Nephron (organoid): ENCODE measurements at regions not wholly inside any gene's neighbourhood (a gene's known extent, or its start where the extent isn't known, plus 50 kb on each side); places are given as distances from the start of the nearest gene placed in this dataset.
"Not testable (repeated sequence)": the region's sequence is repeated elsewhere in the genome, so short reads cannot be mapped to it uniquely, and the experiment has no call there.

ENCODE experiments used
- H3K27ac Mint-ChIP-seq, 3 experiments: 2 replicates each; pipeline ENCODE4 v1.8.0; 2020; ENCODE audit warnings: mixed read lengths in 3 of 3, mild to moderate bottlenecking in 2 of 3, moderate library complexity in 1 of 3
- H3K27me3 Mint-ChIP-seq: 2 replicates; pipeline ENCODE4 v1.8.0; 2021; ENCODE audit warnings: low read depth, mild to moderate bottlenecking, moderate library complexity, mixed read lengths
- H3K36me3 Mint-ChIP-seq: 2 replicates; pipeline ENCODE4 v1.8.0; 2020; ENCODE audit warnings: low read depth, mixed read lengths
- H3K4me1 Mint-ChIP-seq: 2 replicates; pipeline ENCODE4 v1.8.0; 2020; ENCODE audit warnings: mixed read lengths
- H3K4me3 Mint-ChIP-seq, 3 experiments: 2 replicates each; pipeline ENCODE4 v1.8.0; 2020; ENCODE audit warnings: mild to moderate bottlenecking in 3 of 3, mixed read lengths in 3 of 3, moderate library complexity in 2 of 3
- H3K9me3 Mint-ChIP-seq: 2 replicates; pipeline ENCODE4 v1.8.0; 2020; ENCODE audit warnings: mixed read lengths
- CTCF ChIP-seq, 3 experiments: fragments of 200-600 bp; sonication (generic); IDR thresholded peaks; one replicate each; pipeline ENCODE4 v1.5.0; 2021; ENCODE audit warnings: antibody characterized with exemption in 3 of 3; ENCODE audit not compliant: unreplicated experiment in 3 of 3

- no peaks in the 10 kb centered on the region for H3K4me1 Mint-ChIP-seq
- H3K36me3 Mint-ChIP-seq, result no peaks in the 10 kb centered on the region
- H3K27ac Mint-ChIP-seq, result no peak overlapping the region
- no peaks in the 10 kb centered on the region for H3K27me3 Mint-ChIP-seq
- no peak overlapping the region for H3K4me3 Mint-ChIP-seq
- TF ChIP-seq CTCF (IDR thresholded peaks at IDR 0.05; ENCODE audit: unreplicated experiment in 3 of 3), result no peak
- peaks cover 60% of the 10 kb centered on the region for H3K9me3 Mint-ChIP-seq
Measured at GRCh38 chr14:106179761-106180160, 653.4 kb downstream of the TMEM121 start.

GRCh38 chr14:106184771-106185170, 658.4 kb downstream of the TMEM121 start:
- H3K27me3 Mint-ChIP-seq, H3K4me1 Mint-ChIP-seq, H3K36me3 Mint-ChIP-seq, H3K27ac Mint-ChIP-seq, H3K4me3 Mint-ChIP-seq: not testable (repeated sequence)
- H3K9me3 Mint-ChIP-seq, result peaks cover 63% of the 10 kb centered on the region

GRCh38 chr14:106185174-106185836, 658.9 kb downstream of the TMEM121 start:
- not testable (repeated sequence) for H3K27me3 Mint-ChIP-seq, H3K36me3 Mint-ChIP-seq, H3K27ac Mint-ChIP-seq, H3K4me3 Mint-ChIP-seq, H3K4me1 Mint-ChIP-seq
- H3K9me3 Mint-ChIP-seq, result peaks cover 62% of the 10 kb centered on the region

- TF ChIP-seq CTCF (IDR thresholded peaks at IDR 0.05; ENCODE audit: unreplicated experiment in 3 of 3), result no peak
- H3K27me3 Mint-ChIP-seq, result no peaks in the 10 kb centered on the region
Measured at GRCh38 chr14:106185837-106186233, 659.5 kb downstream of the TMEM121 start.

GRCh38 chr14:106187216-106187615, 660.8 kb downstream of the TMEM121 start:
- no peaks in the 10 kb centered on the region for H3K27me3 Mint-ChIP-seq
- TF ChIP-seq CTCF (IDR thresholded peaks at IDR 0.05; ENCODE audit: unreplicated experiment in 3 of 3), result no peak
- no peaks in the 10 kb centered on the region for H3K36me3 Mint-ChIP-seq

More at GRCh38 chr14:106185837-106186233, 659.5 kb downstream of the TMEM121 start:
- H3K36me3 Mint-ChIP-seq, result no peaks in the 10 kb centered on the region
- H3K9me3 Mint-ChIP-seq, result peaks cover 58% of the 10 kb centered on the region
- H3K4me1 Mint-ChIP-seq, result no peaks in the 10 kb centered on the region
- H3K4me3 Mint-ChIP-seq, result no peak overlapping the region
- no peak overlapping the region for H3K27ac Mint-ChIP-seq

GRCh38 chr14:106192701-106193100, 666.3 kb downstream of the TMEM121 start:
- H3K36me3 Mint-ChIP-seq, H3K27me3 Mint-ChIP-seq, H3K4me1 Mint-ChIP-seq, H3K4me3 Mint-ChIP-seq, H3K27ac Mint-ChIP-seq: not testable (repeated sequence)
- peaks cover 55% of the 10 kb centered on the region for H3K9me3 Mint-ChIP-seq

More at GRCh38 chr14:106187216-106187615, 660.8 kb downstream of the TMEM121 start:
- no peaks in the 10 kb centered on the region for H3K4me1 Mint-ChIP-seq
- no peak overlapping the region for H3K4me3 Mint-ChIP-seq
- H3K27ac Mint-ChIP-seq, result no peak overlapping the region
- H3K9me3 Mint-ChIP-seq, result peaks cover 58% of the 10 kb centered on the region

- not testable (repeated sequence) for H3K27ac Mint-ChIP-seq, H3K36me3 Mint-ChIP-seq, H3K27me3 Mint-ChIP-seq, H3K4me1 Mint-ChIP-seq, H3K4me3 Mint-ChIP-seq
- peaks cover 61% of the 10 kb centered on the region for H3K9me3 Mint-ChIP-seq
Measured at GRCh38 chr14:106196459-106196858, 670.1 kb downstream of the TMEM121 start.

GRCh38 chr14:106197264-106197663, 670.9 kb downstream of the TMEM121 start:
- H3K27me3 Mint-ChIP-seq, H3K36me3 Mint-ChIP-seq, H3K27ac Mint-ChIP-seq, H3K4me3 Mint-ChIP-seq, H3K4me1 Mint-ChIP-seq: not testable (repeated sequence)
- peaks cover 62% of the 10 kb centered on the region for H3K9me3 Mint-ChIP-seq
